NCI-H510A (cell line): ENCODE measurements at regions not wholly inside any gene's neighbourhood (a gene's known extent, or its start where the extent isn't known, plus 50 kb on each side); places are given as distances from the start of the nearest gene placed in this dataset.

Experiments
- DNase-seq: peaks from one replicate; lab custom pipeline; 2025; lab: John Stamatoyannopoulos, UW

GRCh38 chrX:10021461-10022272 lies 54.5 kb downstream of the CLDN34 start:
- no peak for DNase-seq

GRCh38 chrX:10022273-10022541 lies 55.0 kb downstream of the CLDN34 start:
- no peak for DNase-seq

- no peak for DNase-seq
Observed at GRCh38 chrX:10022580-10023245, 55.6 kb downstream of the CLDN34 start.

- no peak for DNase-seq
Observed at GRCh38 chrX:10023821-10024220, 56.7 kb downstream of the CLDN34 start.

GRCh38 chrX:10025742-10026493 lies 58.8 kb downstream of the CLDN34 start:
- DNase-seq: no peak

GRCh38 chrX:10028283-10029104 lies 61.3 kb downstream of the CLDN34 start:
- DNase-seq: no peak

GRCh38 chrX:10030570-10030969 lies 63.4 kb downstream of the CLDN34 start:
- DNase-seq: no peak

- DNase-seq: peak; percentile 8
Observed at GRCh38 chrX:10031746-10032145, 64.6 kb downstream of the CLDN34 start.

- no peak for DNase-seq
Observed at GRCh38 chrX:10032147-10032546, 65.0 kb downstream of the CLDN34 start.

GRCh38 chrX:10033375-10034007 lies 66.3 kb downstream of the CLDN34 start:
- DNase-seq: no peak

GRCh38 chrX:10034740-10035260 lies 67.6 kb downstream of the CLDN34 start:
- DNase-seq: no peak

- no peak for DNase-seq
Observed at GRCh38 chrX:10038585-10038984, 71.4 kb downstream of the CLDN34 start.

- no peak for DNase-seq
Observed at GRCh38 chrX:10039821-10040793, 72.9 kb downstream of the CLDN34 start.

GRCh38 chrX:10040961-10041360 lies 73.8 kb downstream of the CLDN34 start:
- DNase-seq: no peak

- no peak for DNase-seq
Observed at GRCh38 chrX:10041383-10041782, 74.2 kb downstream of the CLDN34 start.

- DNase-seq: no peak
Observed at GRCh38 chrX:10042055-10042454, 74.9 kb downstream of the CLDN34 start.

- no peak for DNase-seq
Observed at GRCh38 chrX:10043386-10043785, 76.2 kb downstream of the CLDN34 start.

GRCh38 chrX:10044021-10044420 lies 76.9 kb downstream of the CLDN34 start:
- no peak for DNase-seq

GRCh38 chrX:10045327-10046000 lies 78.3 kb downstream of the CLDN34 start:
- no peak for DNase-seq

- no peak for DNase-seq
Observed at GRCh38 chrX:10047133-10047532, 80.0 kb downstream of the CLDN34 start.
